HG02970 (cell line): ENCODE measurements at regions not wholly inside any gene's neighbourhood (a gene's known extent, or its start where the extent isn't known, plus 50 kb on each side); places are given as distances from the start of the nearest gene placed in this dataset.

Experiments
- ATAC-seq: cut with Tn5 transposase; IDR thresholded peaks from one replicate; pipeline ENCODE4 v1.9.1; 2021; ENCODE audit warnings: mild to moderate bottlenecking, moderate library complexity, moderate number of reproducible peaks; ENCODE audit not compliant: unreplicated experiment, low FRiP score

- ATAC-seq, result no peak
Observed at GRCh38 chr1:68378296-68379084, 71.3 kb downstream of the RPE65 start.

- ATAC-seq, result no peak
Observed at GRCh38 chr1:68377098-68377497, 72.7 kb downstream of the RPE65 start.

GRCh38 chr1:68376441-68376840, 73.3 kb downstream of the RPE65 start:
- no peak for ATAC-seq

GRCh38 chr1:68375919-68376318, 73.8 kb downstream of the RPE65 start:
- ATAC-seq, result no peak

GRCh38 chr1:68373173-68373572, 76.6 kb downstream of the RPE65 start:
- no peak for ATAC-seq

- ATAC-seq, result no peak
Observed at GRCh38 chr1:68372487-68372886, 77.3 kb downstream of the RPE65 start.

- no peak for ATAC-seq
Observed at GRCh38 chr1:68370101-68370915, 79.4 kb downstream of the RPE65 start.

GRCh38 chr1:68366572-68366971, 83.2 kb downstream of the RPE65 start:
- ATAC-seq, result no peak

GRCh38 chr1:68365709-68366382, 83.9 kb downstream of the RPE65 start:
- no peak for ATAC-seq

GRCh38 chr1:68363339-68363738, 86.4 kb downstream of the RPE65 start:
- no peak for ATAC-seq

GRCh38 chr1:68361346-68361910, 88.3 kb downstream of the RPE65 start:
- no peak for ATAC-seq

GRCh38 chr1:68359045-68359444, 90.7 kb downstream of the RPE65 start:
- no peak for ATAC-seq

- ATAC-seq, result no peak
Observed at GRCh38 chr1:68358439-68358838, 91.3 kb downstream of the RPE65 start.

GRCh38 chr1:68355614-68356013, 94.1 kb downstream of the RPE65 start:
- ATAC-seq, result no peak

- ATAC-seq, result no peak
Observed at GRCh38 chr1:68352202-68352601, 97.6 kb downstream of the RPE65 start.

GRCh38 chr1:68347415-68347814, 102.3 kb downstream of the RPE65 start:
- peak; percentile 87 for ATAC-seq

- ATAC-seq, result no peak
Observed at GRCh38 chr1:68346188-68346808, 103.5 kb downstream of the RPE65 start.

- no peak for ATAC-seq
Observed at GRCh38 chr1:68344208-68344607, 105.5 kb downstream of the RPE65 start.

GRCh38 chr1:68340951-68341350, 108.6 kb upstream of the WLS start:
- ATAC-seq, result no peak

- no peak for ATAC-seq
Observed at GRCh38 chr1:68339505-68339904, 107.2 kb upstream of the WLS start.
